Endothelial cell of umbilical vein (primary cell): ENCODE measurements at regions not wholly inside any gene's neighbourhood (a gene's known extent, or its start where the extent isn't known, plus 50 kb on each side); places are given as distances from the start of the nearest gene placed in this dataset.

Experiments
- BruUV-seq: library from RNA; stranded (reverse); fragments of 400-500 nt; replicated peaks from 2 replicates; lab custom pipeline; 2021; lab: Mats Ljungman, UMichigan
- CTCF ChIA-PET: fragments of 300-600, 350-600 bp; sonication (Branson Sonifier 250); formaldehyde crosslinking; loops from one replicate; lab custom pipeline; 2021; ENCODE audit warnings: antibody characterized with exemption, inconsistent platforms; lab: Charles Lee
- POLR2A ChIA-PET: fragments of 300-600, 350-600 bp; sonication (Branson Sonifier 250); formaldehyde crosslinking; loops from one replicate; lab custom pipeline; 2021; ENCODE audit warnings: antibody characterized with exemption, inconsistent platforms; lab: Charles Lee
- DNase-seq: peaks from one replicate; pipeline ENCODE4 v3.0.0-alpha.2; 2011; ENCODE audit warnings: low read depth, low spot score
- FAIRE-seq: peaks from 2 replicates; lab custom pipeline; 2011; peaks lifted over from hg19 to GRCh38; lab: Jason Lieb, UNC
- H2AFZ ChIP-seq: 2 replicates; pipeline ENCODE4 v1.6.0; 2012; ENCODE audit warnings: low read depth, low read length, control low read depth, inconsistent platforms
- H3K27ac ChIP-seq: 2 replicates; pipeline ENCODE4 v1.5.1; 2011; ENCODE audit warnings: low read depth, mild to moderate bottlenecking, control low read depth, low read length, moderate library complexity; ENCODE audit not compliant: insufficient read depth
- H3K27me3 ChIP-seq, 2 experiments: 2 replicates each; pipeline versions ENCODE4 v1.6.0 to v1.6.1; 2011; ENCODE audit warnings: low read length in 2 of 2, mixed read lengths in 1 of 2; ENCODE audit not compliant: control insufficient read depth in 2 of 2, insufficient read depth in 2 of 2
- H3K36me3 ChIP-seq, 2 experiments: 2 replicates in 1 of 2; 3 replicates in 1 of 2; pipeline ENCODE4 v1.5.1; 2011; ENCODE audit warnings: low read length in 2 of 2, mild to moderate bottlenecking in 1 of 2, moderate library complexity in 1 of 2; ENCODE audit not compliant: control insufficient read depth in 2 of 2, insufficient read depth in 2 of 2; ENCODE audit errors: extremely low read depth in 1 of 2
- H3K4me1 ChIP-seq: 3 replicates; pipeline ENCODE4 v1.5.1; 2011; ENCODE audit warnings: mild to moderate bottlenecking, low read length; ENCODE audit not compliant: control insufficient read depth, insufficient read depth; ENCODE audit errors: extremely low read depth
- H3K4me2 ChIP-seq: 2 replicates; pipeline ENCODE4 v1.6.1; 2011; ENCODE audit warnings: low read length, control low read depth, mixed read lengths; ENCODE audit not compliant: insufficient read depth
- H3K4me3 ChIP-seq, 3 experiments: fragments of 200-600 bp in 1 of 3; sonication (generic), shearing (Covaris generic) in 1 of 3; replicated peaks in 1 of 3; 2 replicates each; pipeline ENCODE4 v1.5.1; 2011 to 2016; ENCODE audit warnings: control low read depth in 3 of 3, low read length in 3 of 3, mild to moderate bottlenecking in 2 of 3, inconsistent platforms in 1 of 3, low read depth in 1 of 3, moderate library complexity in 1 of 3; ENCODE audit not compliant: insufficient read depth in 1 of 3
- H3K79me2 ChIP-seq: 2 replicates; pipeline ENCODE4 v1.6.0; 2012; ENCODE audit warnings: low read length, inconsistent platforms; ENCODE audit not compliant: control insufficient read depth, insufficient read depth
- H3K9ac ChIP-seq: replicated peaks from 2 replicates; pipeline ENCODE3; 2011; ENCODE audit warnings: low read length, control low read depth; ENCODE audit not compliant: insufficient read depth; ENCODE audit errors: extremely low read depth
- H3K9me1 ChIP-seq: replicated peaks from 3 replicates; pipeline ENCODE4 v1.6.0; 2011; ENCODE audit warnings: mild to moderate bottlenecking, low read length; ENCODE audit not compliant: control insufficient read depth, insufficient read depth; ENCODE audit errors: extremely low read depth
- H3K9me3 ChIP-seq: replicated peaks from 2 replicates; pipeline ENCODE4 v1.5.1; 2012; ENCODE audit warnings: low read length, inconsistent platforms; ENCODE audit not compliant: control insufficient read depth, insufficient read depth
- H4K20me1 ChIP-seq: replicated peaks from 2 replicates; pipeline ENCODE3; 2011; ENCODE audit warnings: mild to moderate bottlenecking, low read length; ENCODE audit not compliant: control insufficient read depth, insufficient read depth; ENCODE audit errors: extremely low read depth
- CTCF ChIP-seq, 2 donors: IDR thresholded peaks; 1 replicate in 1 of 2; 2 replicates in 1 of 2; pipeline ENCODE4 v1.5.1; 2011; ENCODE audit warnings: low read length in 2 of 2, mild to moderate bottlenecking in 2 of 2, moderate library complexity in 2 of 2, control low read depth in 1 of 2, inconsistent platforms in 1 of 2, low read depth in 1 of 2; ENCODE audit not compliant: insufficient read depth in 1 of 2; ENCODE audit errors: extremely low read depth in 1 of 2
- EZH2 ChIP-seq: IDR thresholded peaks from 2 replicates; pipeline ENCODE4 v1.6.1; 2012; ENCODE audit warnings: borderline replicate concordance, low read depth, mild to moderate bottlenecking, moderate library complexity, low read length, inconsistent platforms; ENCODE audit not compliant: severe bottlenecking
- FOS ChIP-seq: IDR thresholded peaks from 2 replicates; pipeline ENCODE4 v1.6.1; 2011; ENCODE audit warnings: mild to moderate bottlenecking, low read length, moderate library complexity, borderline replicate concordance; ENCODE audit not compliant: insufficient read depth
- JUN ChIP-seq: IDR thresholded peaks from 2 replicates; pipeline ENCODE4 v1.6.1; 2011; ENCODE audit warnings: borderline replicate concordance, low read depth; ENCODE audit not compliant: insufficient read length, insufficient read depth
- MYC ChIP-seq: IDR thresholded peaks from one replicate; pipeline ENCODE4 v1.6.1; 2011; ENCODE audit warnings: mild to moderate bottlenecking, low read depth, low read length
- POLR2A ChIP-seq: IDR thresholded peaks from 2 replicates; pipeline ENCODE4 v1.6.1; 2012; ENCODE audit warnings: low read depth, mild to moderate bottlenecking, control low read depth, low read length
- POLR2AphosphoS5 ChIP-seq: IDR thresholded peaks from 2 replicates; pipeline ENCODE4 v1.6.1; 2012; ENCODE audit warnings: low read depth, mild to moderate bottlenecking, control low read depth, low read length, moderate library complexity; ENCODE audit not compliant: insufficient read depth
- dilution Hi-C: fragments of 300-500 bp; cut with MboI; formaldehyde crosslinking; loops from one replicate; pipeline ENCODE4 v1.15.0; 2019; ENCODE audit warnings: low sequenced_read_pairs; ENCODE audit not compliant: extremely low pct_ligation_motif_present
- intact Hi-C: fragments of 100-400 bp; cut with micrococcal nuclease; formaldehyde crosslinking; loops from one replicate; pipeline ENCODE4 v1.10.0; 2022

- H3K27ac ChIP-seq: no peak overlapping the region
- TF ChIP-seq FOS (no peak), JUN (no peak), POLR2AphosphoS5 (no peak), MYC (no peak), POLR2A (no peak), EZH2 (no peak), CTCF (IDR thresholded peaks at IDR 0.05; ENCODE audit: extremely low read depth in 1 of 2, insufficient read depth in 1 of 2, low read depth in 1 of 2, low read length in 2 of 2) (no peak)
- intact Hi-C loops: loop anchor here (10.0 kb wide), 1 partner anchor 530 kb away; no protein-coding TSS in a partner anchor
- CTCF ChIA-PET: interaction anchor here (0.9 to 4.4 kb wide), 10 partner anchors 21 to 1121 kb away, joined by 3 to 76 read pairs (median 18); no protein-coding TSS in a partner anchor
- no peak overlapping the region for H3K4me3 ChIP-seq
- dilution Hi-C loops: no loop called here
- POLR2A ChIA-PET: no interaction called here
- no TSS peak for BruUV-seq
- H3K4me1 ChIP-seq: no peaks in the 10 kb centered on the region
- H2AFZ ChIP-seq: no peak overlapping the region
- no peaks in the 10 kb centered on the region for H3K9me3 ChIP-seq
- no peaks in the 10 kb centered on the region for H3K27me3 ChIP-seq
- H4K20me1 ChIP-seq: no peaks in the 10 kb centered on the region
- H3K9ac ChIP-seq: no peak overlapping the region
- no peaks in the 10 kb centered on the region for H3K9me1 ChIP-seq
- H3K36me3 ChIP-seq: no peaks in the 10 kb centered on the region
- no peak overlapping the region for H3K4me2 ChIP-seq
- DNase-seq: no peak
- H3K79me2 ChIP-seq: no peaks in the 10 kb centered on the region
- FAIRE-seq: no peak
Observed at GRCh38 chr14:80055226-80055625, 156.1 kb downstream of the DIO2 start.

GRCh38 chr14:80054020-80054419 lies 157.3 kb downstream of the DIO2 start:
- no peak overlapping the region for H3K4me3 ChIP-seq
- intact Hi-C loops (loop anchor here (10.0 kb wide), 1 partner anchor 531 kb away; no protein-coding TSS in a partner anchor), dilution Hi-C loops (no loop called here)
- TF ChIP-seq JUN (no peak), POLR2A (no peak)
- no peak overlapping the region for H3K4me2 ChIP-seq
- ChIA-PET POLR2A (no interaction called here), CTCF (interaction anchor here (0.8 to 4.4 kb wide), 3 partner anchors 796 to 1120 kb away, joined by 3 to 76 read pairs (median 16); no protein-coding TSS in a partner anchor)
- DNase-seq: no peak
- H4K20me1 ChIP-seq: no peaks in the 10 kb centered on the region
- no peaks in the 10 kb centered on the region for H3K36me3 ChIP-seq
- H3K27ac ChIP-seq: no peak overlapping the region
- no peaks in the 10 kb centered on the region for H3K4me1 ChIP-seq
- no peaks in the 10 kb centered on the region for H3K9me3 ChIP-seq
- FAIRE-seq: no peak
- no peaks in the 10 kb centered on the region for H3K79me2 ChIP-seq
- H3K9me1 ChIP-seq: no peaks in the 10 kb centered on the region
- no peak overlapping the region for H3K9ac ChIP-seq
- no peak overlapping the region for H2AFZ ChIP-seq
- H3K27me3 ChIP-seq: no peaks in the 10 kb centered on the region
- no TSS peak for BruUV-seq
